ENCODE measurements at regions not wholly inside any gene's neighbourhood (a gene's known extent, or its start where the extent isn't known, plus 50 kb on each side); places are given as distances from the start of the nearest gene placed in this dataset.
"Not testable (repeated sequence)": the region's sequence is repeated elsewhere in the genome, so short reads cannot be mapped to it uniquely, and the experiment has no call there.

DNA sequence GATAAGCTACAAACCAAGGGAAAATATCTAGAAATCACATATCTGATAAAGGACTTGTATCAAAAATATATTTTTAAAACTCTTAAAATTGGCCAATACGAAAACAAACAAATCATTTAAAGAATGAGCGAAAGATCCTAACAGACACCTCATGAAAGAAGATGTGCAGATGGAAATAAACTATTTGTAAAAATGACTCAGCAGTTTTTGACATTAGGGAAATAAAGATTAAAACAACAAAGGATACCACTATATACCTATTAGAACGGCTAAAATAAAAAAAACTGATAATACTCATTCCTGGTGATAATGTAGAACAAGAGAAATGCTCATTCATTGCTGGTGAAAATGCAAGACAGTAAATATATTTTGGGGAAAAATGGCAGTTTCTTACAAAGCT, 506.4 kb downstream of the KLHL4 start:
- DNase-seq (ENCODE audit: extremely low spot score): no peak
- no peaks in the 10 kb centered on the region for H3K4me1 ChIP-seq (ENCODE audit: insufficient read depth)
- H3K4me3 ChIP-seq (ENCODE audit: low read depth, low read length): no peak overlapping the region
- 87% methylated on average over 3 of the region's 3 CpGs for WGBS
- H3K36me3 ChIP-seq (ENCODE audit: insufficient read depth): no peaks in the 10 kb centered on the region
- H3K27ac ChIP-seq (ENCODE audit: low read depth): no peak overlapping the region

DNA sequence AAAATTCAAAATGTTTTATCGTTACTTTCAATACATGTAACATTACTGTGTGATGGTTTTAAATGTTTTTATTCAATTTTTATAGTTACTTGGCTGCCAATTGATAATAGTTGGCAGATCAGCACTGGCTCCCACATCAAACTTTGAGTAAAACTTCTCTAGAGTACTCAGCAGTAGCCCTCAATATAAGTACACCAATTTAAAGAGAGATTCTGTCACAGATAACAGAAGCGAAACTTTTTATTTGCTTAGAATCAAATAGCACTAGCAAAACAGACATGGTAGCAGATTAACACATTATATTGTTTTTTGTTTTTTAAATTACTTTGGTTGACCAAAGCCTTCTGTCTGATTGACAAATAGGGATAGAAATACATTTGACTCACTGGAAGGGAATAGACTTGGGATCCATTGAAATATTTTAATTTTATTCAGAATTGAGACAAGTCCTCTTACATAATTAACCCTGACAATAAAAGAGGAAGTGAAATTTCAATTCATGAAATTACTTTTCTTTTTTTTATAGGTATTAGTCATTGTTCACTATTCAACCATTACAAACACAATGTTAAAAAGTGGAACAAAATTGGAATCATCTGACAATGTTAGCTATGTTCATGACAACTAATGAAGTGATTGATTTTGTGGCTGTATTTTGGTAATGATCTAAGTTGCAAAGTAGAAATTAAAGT, 554.9 kb downstream of the KLHL4 start:
- Histone ChIP-seq H3K4me1 (ENCODE audit: insufficient read depth) (no peaks in the 10 kb centered on the region), H3K4me3 (ENCODE audit: low read depth, low read length) (no peak overlapping the region), H3K36me3 (ENCODE audit: insufficient read depth) (no peaks in the 10 kb centered on the region), H3K27ac (ENCODE audit: low read depth) (no peak overlapping the region)
- WGBS: 76% methylated on average over 2 of the region's 2 CpGs
- no peak for DNase-seq (ENCODE audit: extremely low spot score)

GRCh38 chrX:88101968-88102367, 584.4 kb downstream of the KLHL4 start:
- no peak for DNase-seq (ENCODE audit: extremely low spot score)
- no peak overlapping the region for H3K27ac ChIP-seq (ENCODE audit: low read depth)
- H3K4me3 ChIP-seq (ENCODE audit: low read depth, low read length): no peak overlapping the region
- H3K36me3 ChIP-seq (ENCODE audit: insufficient read depth): no peaks in the 10 kb centered on the region
- no peaks in the 10 kb centered on the region for H3K4me1 ChIP-seq (ENCODE audit: insufficient read depth)
- 14% methylated on average over 2 of the region's 2 CpGs for WGBS

DNA sequence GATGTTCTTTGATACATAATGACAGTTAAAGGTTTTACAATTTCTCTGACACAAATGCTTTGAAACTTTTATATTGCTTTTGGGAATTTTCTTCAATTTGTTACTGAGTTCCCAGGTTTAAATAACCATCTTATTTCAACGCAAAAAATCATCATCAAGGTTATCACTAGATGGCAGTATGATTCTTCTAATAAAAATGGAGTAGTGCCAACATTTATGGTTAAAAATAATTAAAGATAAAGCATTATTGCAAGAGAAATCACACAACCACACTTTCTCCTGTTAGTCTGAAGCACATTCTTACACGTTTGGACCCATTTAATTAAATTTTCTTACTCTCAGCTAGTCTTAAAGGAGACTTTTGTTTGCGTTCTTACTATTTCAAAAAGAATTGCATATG, 611.3 kb upstream of the CPXCR1 start:
- 26% methylated on average over 3 of the region's 3 CpGs for WGBS
- H3K4me1 ChIP-seq (ENCODE audit: insufficient read depth): no peaks in the 10 kb centered on the region
- no peak overlapping the region for H3K4me3 ChIP-seq (ENCODE audit: low read depth, low read length)
- no peaks in the 10 kb centered on the region for H3K36me3 ChIP-seq (ENCODE audit: insufficient read depth)
- H3K27ac ChIP-seq (ENCODE audit: low read depth): no peak overlapping the region
- DNase-seq (ENCODE audit: extremely low spot score): no peak

DNA sequence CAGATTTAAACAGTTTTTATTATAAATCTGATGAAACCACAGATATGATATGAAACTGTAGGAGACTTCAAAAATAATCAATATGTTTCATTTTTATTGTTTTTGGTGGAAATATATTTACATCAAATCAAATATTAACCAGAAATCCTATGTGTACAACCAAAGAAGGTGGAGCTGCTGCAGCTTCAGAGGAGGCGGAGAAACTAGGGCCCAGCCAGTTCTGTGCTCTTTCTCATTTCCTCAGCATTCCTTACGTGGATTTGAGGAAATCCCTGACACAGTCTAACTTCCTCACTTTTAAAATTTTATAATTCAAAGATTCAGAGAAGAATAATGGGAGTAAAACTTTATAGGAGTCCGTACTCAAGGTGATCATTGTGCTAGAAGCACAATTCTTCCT, 610.7 kb upstream of the CPXCR1 start:
- Histone ChIP-seq H3K36me3 (ENCODE audit: insufficient read depth) (no peaks in the 10 kb centered on the region), H3K4me3 (ENCODE audit: low read depth, low read length) (no peak overlapping the region), H3K27ac (ENCODE audit: low read depth) (no peak overlapping the region), H3K4me1 (ENCODE audit: insufficient read depth) (no peaks in the 10 kb centered on the region)
- WGBS: 63% methylated on average over 3 of the region's 3 CpGs
- DNase-seq (ENCODE audit: extremely low spot score): no peak

DNA sequence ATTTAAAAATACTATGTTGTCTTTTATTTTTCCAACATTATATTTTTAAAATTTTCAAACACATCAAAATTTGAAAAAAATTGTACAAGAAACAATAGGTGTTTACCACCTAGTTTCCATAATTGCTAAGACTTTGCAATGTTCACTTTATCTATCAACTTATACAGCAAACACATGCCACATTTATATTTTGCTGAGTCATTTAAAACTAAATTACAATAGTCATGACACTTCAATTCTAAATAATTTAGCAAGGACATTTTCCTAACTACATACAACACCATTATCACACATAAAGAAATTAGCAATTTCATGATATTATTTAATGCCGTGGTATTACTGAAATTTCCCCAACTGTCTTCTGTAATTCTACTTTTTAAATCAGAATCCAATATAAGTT, 600.4 kb upstream of the CPXCR1 start:
- Histone ChIP-seq H3K4me3 (ENCODE audit: low read depth, low read length) (no peak overlapping the region), H3K36me3 (ENCODE audit: insufficient read depth) (no peaks in the 10 kb centered on the region), H3K4me1 (ENCODE audit: insufficient read depth) (no peaks in the 10 kb centered on the region), H3K27ac (ENCODE audit: low read depth) (no peak overlapping the region)
- WGBS: 100% methylated on average over 1 of the region's 1 CpG
- DNase-seq (ENCODE audit: extremely low spot score): no peak

DNA sequence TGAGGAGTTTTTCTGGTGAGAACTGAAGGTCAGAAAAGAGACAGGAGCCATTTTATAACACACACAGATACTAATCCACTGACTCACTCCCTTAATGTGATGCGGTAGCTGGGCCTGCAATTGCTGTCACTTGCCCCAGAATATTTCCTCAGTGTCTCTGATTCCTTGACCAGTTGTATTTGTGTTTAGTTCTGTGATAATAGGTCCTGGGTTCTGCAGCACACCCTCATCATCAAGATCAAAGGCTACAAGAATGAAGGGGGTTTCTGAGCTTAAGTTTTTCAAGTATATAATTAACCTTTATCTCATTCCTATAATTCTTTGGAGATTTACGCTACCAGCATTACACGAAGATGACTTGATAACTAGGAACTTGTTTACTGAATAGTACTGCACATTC, 576.5 kb upstream of the CPXCR1 start:
- Histone ChIP-seq H3K36me3 (ENCODE audit: insufficient read depth) (no peaks in the 10 kb centered on the region), H3K4me3 (ENCODE audit: low read depth, low read length) (no peak overlapping the region), H3K27ac (ENCODE audit: low read depth) (no peak overlapping the region), H3K4me1 (ENCODE audit: insufficient read depth) (no peaks in the 10 kb centered on the region)
- WGBS: 36% methylated on average over 3 of the region's 3 CpGs
- no peak for DNase-seq (ENCODE audit: extremely low spot score)

GRCh38 chrX:88173932-88174440, 573.0 kb upstream of the CPXCR1 start:
- DNase-seq (ENCODE audit: extremely low spot score); H3K4me3 ChIP-seq (ENCODE audit: low read depth, low read length); H3K4me1 ChIP-seq (ENCODE audit: insufficient read depth); H3K27ac ChIP-seq (ENCODE audit: low read depth); H3K36me3 ChIP-seq (ENCODE audit: insufficient read depth): not testable (repeated sequence)
- WGBS: 81% methylated on average over 4 of the region's 4 CpGs

GRCh38 chrX:88202149-88202548, 544.9 kb upstream of the CPXCR1 start:
- H3K27ac ChIP-seq (ENCODE audit: low read depth): no peak overlapping the region
- no peak for DNase-seq (ENCODE audit: extremely low spot score)
- no peaks in the 10 kb centered on the region for H3K4me1 ChIP-seq (ENCODE audit: insufficient read depth)
- no peaks in the 10 kb centered on the region for H3K36me3 ChIP-seq (ENCODE audit: insufficient read depth)
- WGBS: 77% methylated on average over 2 of the region's 2 CpGs
- H3K4me3 ChIP-seq (ENCODE audit: low read depth, low read length): no peak overlapping the region

- Histone ChIP-seq H3K36me3 (ENCODE audit: insufficient read depth) (no peaks in the 10 kb centered on the region), H3K4me1 (ENCODE audit: insufficient read depth) (no peaks in the 10 kb centered on the region), H3K4me3 (ENCODE audit: low read depth, low read length) (no peak overlapping the region), H3K27ac (ENCODE audit: low read depth) (no peak overlapping the region)
- 23% methylated on average over 1 of the region's 1 CpG for WGBS
- DNase-seq (ENCODE audit: extremely low spot score): no peak
These were observed 503.0 kb upstream of the CPXCR1 start for GRCh38 chrX:88244066-88244465.

GRCh38 chrX:88284844-88285243, 462.2 kb upstream of the CPXCR1 start:
- no peaks in the 10 kb centered on the region for H3K4me1 ChIP-seq (ENCODE audit: insufficient read depth)
- H3K36me3 ChIP-seq (ENCODE audit: insufficient read depth): no peaks in the 10 kb centered on the region
- 85% methylated on average over 1 of the region's 1 CpG for WGBS

GRCh38 chrX:88313972-88314371, 433.1 kb upstream of the CPXCR1 start:
- not testable (repeated sequence) for H3K27ac ChIP-seq (ENCODE audit: low read depth); H3K4me3 ChIP-seq (ENCODE audit: low read depth, low read length); H3K4me1 ChIP-seq (ENCODE audit: insufficient read depth); DNase-seq (ENCODE audit: extremely low spot score); H3K36me3 ChIP-seq (ENCODE audit: insufficient read depth)
- 96% methylated on average over 2 of the region's 2 CpGs for WGBS

More at GRCh38 chrX:88284844-88285243, 462.2 kb upstream of the CPXCR1 start:
- Histone ChIP-seq H3K4me3 (ENCODE audit: low read depth, low read length) (no peak overlapping the region), H3K27ac (ENCODE audit: low read depth) (no peak overlapping the region)
- no peak for DNase-seq (ENCODE audit: extremely low spot score)

GRCh38 chrX:88325634-88326033, 421.4 kb upstream of the CPXCR1 start:
- no peak for DNase-seq (ENCODE audit: extremely low spot score)
- WGBS: 83% methylated on average over 1 of the region's 1 CpG
- Histone ChIP-seq H3K27ac (ENCODE audit: low read depth) (no peak overlapping the region), H3K4me3 (ENCODE audit: low read depth, low read length) (no peak overlapping the region), H3K4me1 (ENCODE audit: insufficient read depth) (no peaks in the 10 kb centered on the region), H3K36me3 (ENCODE audit: insufficient read depth) (no peaks in the 10 kb centered on the region)

- Histone ChIP-seq H3K4me1 (ENCODE audit: insufficient read depth) (no peaks in the 10 kb centered on the region), H3K4me3 (ENCODE audit: low read depth, low read length) (no peak overlapping the region), H3K36me3 (ENCODE audit: insufficient read depth) (no peaks in the 10 kb centered on the region), H3K27ac (ENCODE audit: low read depth) (no peak overlapping the region)
- 25% methylated on average over 2 of the region's 2 CpGs for whole genome bisulfite sequencing
- DNase-seq (ENCODE audit: extremely low spot score): no peak
These were observed 391.8 kb upstream of the CPXCR1 start for GRCh38 chrX:88355252-88355651.

DNA sequence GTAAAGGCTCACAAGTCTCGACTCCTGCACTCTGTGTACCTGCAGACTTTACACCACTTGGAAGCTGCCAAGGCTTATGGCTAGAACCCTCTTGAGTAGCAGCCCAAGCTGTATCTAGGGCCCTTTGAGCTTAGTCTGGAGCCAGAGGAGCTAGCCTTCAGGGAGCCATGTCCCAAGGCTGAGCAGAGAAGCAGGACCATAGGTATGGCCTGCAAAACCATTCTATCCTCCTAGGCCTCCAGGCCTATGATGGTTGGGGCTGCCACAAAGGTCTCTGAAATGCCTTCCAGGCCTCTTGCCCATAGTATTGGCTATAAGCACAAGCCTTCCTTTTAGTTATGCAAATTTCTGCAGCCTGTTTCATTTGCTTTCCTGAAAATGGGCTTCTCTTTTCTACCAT, 380.7 kb upstream of the CPXCR1 start:
- H3K36me3 ChIP-seq (ENCODE audit: insufficient read depth): no peaks in the 10 kb centered on the region
- H3K27ac ChIP-seq (ENCODE audit: low read depth): no peak overlapping the region
- 72% methylated on average over 1 of the region's 1 CpG for WGBS
- no peak for DNase-seq (ENCODE audit: extremely low spot score)
- H3K4me1 ChIP-seq (ENCODE audit: insufficient read depth): no peaks in the 10 kb centered on the region
- no peak overlapping the region for H3K4me3 ChIP-seq (ENCODE audit: low read depth, low read length)
